GM19395 (cell line): ENCODE measurements at regions not wholly inside any gene's neighbourhood (a gene's known extent, or its start where the extent isn't known, plus 50 kb on each side); places are given as distances from the start of the nearest gene placed in this dataset.

Experiments
- ATAC-seq: cut with Tn5 transposase; IDR thresholded peaks from one replicate; pipeline ENCODE4 v1.9.1; 2021; ENCODE audit warnings: mild to moderate bottlenecking, moderate library complexity; ENCODE audit not compliant: unreplicated experiment

- ATAC-seq: no peak
These were observed 449.2 kb downstream of the GRXCR1 start for GRCh38 chr4:43341741-43342140.

- ATAC-seq: no peak
These were observed 450.8 kb downstream of the GRXCR1 start for GRCh38 chr4:43343298-43343697.

- ATAC-seq: no peak
These were observed 452.9 kb downstream of the GRXCR1 start for GRCh38 chr4:43345323-43345925.

GRCh38 chr4:43348591-43348990, 456.1 kb downstream of the GRXCR1 start:
- no peak for ATAC-seq

- no peak for ATAC-seq
These were observed 459.7 kb downstream of the GRXCR1 start for GRCh38 chr4:43351970-43352806.

GRCh38 chr4:43352859-43353258, 460.3 kb downstream of the GRXCR1 start:
- no peak for ATAC-seq

- ATAC-seq: no peak
These were observed 461.0 kb downstream of the GRXCR1 start for GRCh38 chr4:43353552-43353951.

- ATAC-seq: no peak
These were observed 464.3 kb downstream of the GRXCR1 start for GRCh38 chr4:43356786-43357185.

- no peak for ATAC-seq
These were observed 464.9 kb downstream of the GRXCR1 start for GRCh38 chr4:43357252-43357974.

GRCh38 chr4:43360296-43360695, 467.8 kb downstream of the GRXCR1 start:
- no peak for ATAC-seq

- ATAC-seq: no peak
These were observed 470.5 kb downstream of the GRXCR1 start for GRCh38 chr4:43362875-43363636.

GRCh38 chr4:43369036-43369594, 476.6 kb downstream of the GRXCR1 start:
- ATAC-seq: no peak

- ATAC-seq: no peak
These were observed 480.7 kb downstream of the GRXCR1 start for GRCh38 chr4:43373201-43373600.

- ATAC-seq: no peak
These were observed 481.8 kb downstream of the GRXCR1 start for GRCh38 chr4:43374216-43374751.

- ATAC-seq: no peak
These were observed 486.5 kb downstream of the GRXCR1 start for GRCh38 chr4:43379016-43379415.

GRCh38 chr4:43380093-43380492, 487.6 kb downstream of the GRXCR1 start:
- ATAC-seq: no peak

- ATAC-seq: no peak
These were observed 498.6 kb downstream of the GRXCR1 start for GRCh38 chr4:43391069-43391468.

- no peak for ATAC-seq
These were observed 502.5 kb downstream of the GRXCR1 start for GRCh38 chr4:43394976-43395375.

GRCh38 chr4:43399726-43400125, 507.2 kb downstream of the GRXCR1 start:
- no peak for ATAC-seq

GRCh38 chr4:43402393-43402792, 509.9 kb downstream of the GRXCR1 start:
- no peak for ATAC-seq
